Activated CD4-positive, alpha-beta T cell treated with anti-CD3 and anti-CD28 coated beads, Interleukin-2, amount 50 U/mL, for 4 hours (primary cell): ENCODE measurements at regions not wholly inside any gene's neighbourhood (a gene's known extent, or its start where the extent isn't known, plus 50 kb on each side); places are given as distances from the start of the nearest gene placed in this dataset.

Experiments used
- DNase-seq, 2 experiments: peaks; one replicate each; pipeline ENCODE4 v3.0.0-alpha.2; 2020

- DNase-seq = no peak
Observed at GRCh38 chr3:30122359-30122758, 484.0 kb upstream of the TGFBR2 start.

GRCh38 chr3:30123224-30123623, 483.2 kb upstream of the TGFBR2 start:
- DNase-seq = no peak

DNA sequence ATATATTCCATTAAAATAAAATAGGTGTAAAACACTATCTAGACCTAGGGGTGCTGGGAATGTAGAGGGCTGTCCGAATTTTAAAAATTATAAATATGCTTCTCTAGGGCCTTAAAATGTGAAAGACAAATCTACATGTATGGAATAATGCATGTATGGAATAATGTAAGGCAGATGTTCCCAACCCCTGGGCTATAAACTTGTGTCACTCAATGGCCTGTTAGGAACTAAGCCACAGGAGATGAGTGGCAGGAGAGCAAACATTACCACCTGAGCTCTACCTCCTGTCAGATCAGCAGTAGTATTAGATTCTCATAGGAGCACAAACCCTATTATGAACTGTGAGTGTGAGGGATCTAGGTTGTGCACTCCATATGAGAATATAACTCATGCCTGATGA, 482.6 kb upstream of the TGFBR2 start:
- no peak for DNase-seq

GRCh38 chr3:30124435-30125370, 481.7 kb upstream of the TGFBR2 start:
- no peak for DNase-seq

DNA sequence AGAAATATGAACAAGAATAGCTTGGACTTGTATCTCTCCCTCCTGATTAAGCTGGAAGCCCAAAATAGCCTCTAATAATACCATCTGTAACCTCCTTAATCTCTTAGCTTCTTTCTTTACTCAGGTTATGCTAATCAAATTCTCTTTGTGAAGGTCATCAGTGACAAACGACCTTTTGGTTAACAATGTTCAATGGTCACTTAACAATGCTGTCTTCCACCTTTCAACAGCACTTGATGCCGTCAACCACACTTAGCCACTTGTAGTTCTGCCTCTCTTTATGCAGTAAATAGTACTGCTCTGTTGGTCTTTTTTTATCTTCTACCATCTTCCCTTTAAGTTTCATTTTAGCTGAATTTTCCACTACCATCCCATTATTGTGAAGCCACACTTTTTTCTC, 476.6 kb upstream of the TGFBR2 start:
- DNase-seq = no peak

- DNase-seq = no peak
Observed at GRCh38 chr3:30130391-30130790, 476.0 kb upstream of the TGFBR2 start.

GRCh38 chr3:30131191-30131590, 475.2 kb upstream of the TGFBR2 start:
- DNase-seq = no peak

DNA sequence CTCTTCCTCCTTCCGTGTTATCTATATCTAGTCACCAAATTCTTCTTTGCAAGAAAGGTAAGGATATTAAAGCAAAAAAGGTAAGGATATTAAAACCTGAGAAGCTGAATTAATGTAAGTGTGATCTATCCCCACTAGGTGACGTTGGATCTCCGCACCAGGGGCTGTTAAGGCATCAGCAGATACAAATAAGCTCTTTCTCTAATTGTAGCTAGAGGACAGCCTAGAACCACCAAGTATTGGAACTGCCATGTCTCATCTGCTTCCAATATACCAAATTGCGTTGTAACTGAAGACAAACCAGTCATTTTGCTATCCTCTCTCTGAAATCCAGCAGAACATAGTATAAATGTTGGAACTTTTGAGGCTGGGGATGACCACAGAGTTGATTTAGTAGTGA, 471.2 kb upstream of the TGFBR2 start:
- no peak for DNase-seq

DNA sequence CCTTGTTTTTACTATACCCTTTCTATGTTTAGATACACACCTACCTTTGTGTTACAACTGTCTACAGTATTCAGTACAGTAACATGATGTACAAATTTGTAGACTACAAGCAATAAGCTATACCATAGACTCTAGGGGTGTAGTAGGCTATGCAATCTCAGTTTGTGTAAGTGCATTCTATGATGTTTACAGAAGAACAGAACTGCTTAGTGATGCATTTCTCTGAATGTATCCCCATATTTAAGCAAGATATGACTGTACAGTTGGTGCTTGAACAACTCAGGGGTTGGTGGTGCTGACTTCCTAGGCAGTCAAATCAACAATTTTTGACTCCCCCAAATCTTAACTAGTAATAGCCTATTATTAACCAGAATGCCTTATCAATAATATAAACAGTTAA, 467.1 kb upstream of the TGFBR2 start:
- no peak for DNase-seq

DNA sequence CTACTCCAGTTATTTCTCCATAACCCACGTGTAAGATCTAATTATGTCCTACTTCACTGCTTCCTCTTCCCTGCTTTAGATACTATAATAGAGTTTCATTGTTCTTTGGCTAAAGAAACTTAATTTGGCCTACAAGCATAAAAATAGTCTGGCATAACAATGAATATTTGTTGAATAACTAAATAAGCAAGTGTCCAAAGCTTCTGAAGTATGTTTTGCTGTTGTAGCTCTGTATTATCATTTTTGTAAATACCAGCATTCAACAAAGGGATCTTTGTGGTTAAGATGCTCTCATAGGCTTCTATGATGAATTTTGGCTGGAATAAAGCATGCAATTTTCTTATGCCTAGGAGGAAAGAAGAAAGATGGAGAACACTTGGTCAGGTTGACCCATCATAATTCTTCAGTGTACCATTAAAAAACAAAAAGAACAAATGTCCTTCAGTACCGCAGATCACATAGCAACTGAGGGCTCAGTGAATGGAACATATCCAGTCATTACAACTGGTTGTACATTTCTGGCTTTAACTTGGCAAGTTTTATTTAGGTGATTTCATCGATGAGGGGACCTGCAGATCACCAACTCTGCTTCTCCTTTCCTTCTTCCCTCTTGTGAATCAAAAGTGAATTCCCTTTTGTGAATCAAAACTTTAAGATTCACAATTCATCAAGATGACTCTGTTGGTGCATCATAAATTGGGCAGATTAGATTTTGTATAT, 465.9 kb upstream of the TGFBR2 start:
- no peak for DNase-seq

DNA sequence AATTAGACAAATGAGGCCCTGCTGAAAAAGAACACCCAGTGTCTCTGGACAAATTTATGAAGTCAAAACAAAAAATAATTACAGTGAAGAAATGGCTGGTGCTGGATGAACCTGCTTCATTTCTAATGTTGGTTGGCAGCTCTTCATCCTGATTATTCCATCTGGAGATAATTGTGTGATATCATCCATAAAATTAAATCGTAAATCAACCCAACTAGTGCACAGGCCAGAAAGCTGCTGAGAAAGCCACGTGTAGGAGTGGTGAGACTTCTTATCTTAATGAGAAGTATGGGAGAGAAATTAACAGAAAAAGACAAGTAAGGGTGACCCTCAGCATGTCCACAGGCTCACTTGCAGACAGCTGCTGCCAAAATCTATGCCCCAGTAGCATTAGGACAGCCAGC, 465.2 kb upstream of the TGFBR2 start:
- DNase-seq = no peak

- no peak for DNase-seq
Observed at GRCh38 chr3:30141927-30142326, 464.5 kb upstream of the TGFBR2 start.

DNA sequence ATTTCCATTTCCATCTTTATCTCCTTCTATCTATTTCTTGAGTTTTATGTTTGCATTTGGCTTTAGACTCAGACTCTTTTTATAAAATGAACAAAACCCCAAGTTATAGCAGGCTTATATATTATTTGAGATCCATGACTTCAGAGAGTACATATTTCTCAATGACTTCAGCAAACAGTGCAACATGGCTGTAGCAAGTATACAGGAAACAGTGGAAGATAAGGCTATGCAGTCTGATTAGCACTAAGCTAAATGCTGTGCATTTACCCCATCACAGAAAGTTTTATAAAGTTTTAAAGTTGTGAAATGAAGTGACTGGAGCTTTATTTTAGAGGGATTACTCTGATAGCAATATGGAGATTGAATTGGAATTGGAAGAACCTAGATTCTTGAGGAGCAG, 463.5 kb upstream of the TGFBR2 start:
- DNase-seq = no peak

DNA sequence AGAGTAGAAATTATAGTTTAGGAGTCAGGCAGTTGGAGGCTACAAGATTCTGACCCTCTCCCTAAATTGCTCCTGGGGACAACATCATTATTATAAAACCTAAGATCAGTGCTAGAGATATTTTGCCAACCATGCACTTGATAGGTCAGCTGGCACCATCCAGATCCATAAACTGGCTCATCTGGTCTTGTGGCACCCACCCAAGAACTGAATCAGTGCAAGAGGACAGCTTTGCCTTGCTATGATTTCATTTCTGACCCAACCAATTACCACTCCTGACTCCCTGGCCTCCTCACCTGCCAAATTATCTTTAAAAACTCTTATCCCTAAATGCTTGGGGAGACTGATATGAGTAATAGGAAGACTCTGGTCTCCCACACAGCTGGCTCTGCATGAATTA, 461.1 kb upstream of the TGFBR2 start:
- DNase-seq = no peak

- no peak for DNase-seq
Observed at GRCh38 chr3:30146978-30147377, 459.4 kb upstream of the TGFBR2 start.

- no peak for DNase-seq
Observed at GRCh38 chr3:30154853-30155252, 451.5 kb upstream of the TGFBR2 start.

- DNase-seq = no peak
Observed at GRCh38 chr3:30155755-30156154, 450.6 kb upstream of the TGFBR2 start.

DNA sequence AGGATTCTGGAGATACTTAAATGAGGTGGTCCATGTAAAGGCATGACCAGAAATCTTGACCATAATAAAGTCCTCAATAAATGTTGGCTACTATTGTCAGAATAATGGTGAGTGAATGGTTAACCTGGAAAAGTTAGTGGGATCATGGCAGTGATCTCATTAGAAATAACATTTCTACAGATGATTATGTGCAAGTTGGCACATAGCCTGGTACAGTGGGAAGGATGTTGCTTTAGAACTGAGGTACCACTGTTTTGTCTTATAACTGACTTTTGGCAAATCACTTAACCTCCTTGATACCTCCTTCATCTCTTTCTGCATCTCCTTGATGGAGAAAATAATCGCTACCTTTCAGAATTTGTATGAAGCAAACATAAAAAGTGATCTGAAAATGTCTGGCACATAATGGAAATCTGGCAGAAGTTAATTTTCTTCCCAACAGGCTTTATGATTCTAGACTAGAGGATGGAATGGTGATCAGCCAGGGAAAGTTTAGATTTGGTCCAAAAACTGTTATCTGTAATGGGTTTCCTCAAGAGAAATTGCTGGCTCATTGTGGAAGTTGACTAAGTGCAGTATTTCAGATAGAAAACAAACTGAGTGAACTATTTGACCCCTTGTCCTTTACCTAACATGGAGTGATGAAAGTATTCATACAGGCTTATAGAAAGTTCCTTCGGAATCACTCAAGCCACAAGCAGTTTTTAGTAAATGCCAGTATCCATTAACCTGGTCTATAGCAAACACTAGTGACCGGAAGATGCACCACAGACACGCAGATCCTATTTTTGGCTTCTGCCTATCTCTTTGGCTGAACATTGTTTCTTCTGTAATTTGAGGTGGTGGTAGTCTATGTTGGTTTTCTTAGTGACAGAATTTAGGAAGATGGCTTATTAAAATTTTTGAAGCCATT, 449.6 kb upstream of the TGFBR2 start:
- DNase-seq = no peak

GRCh38 chr3:30161375-30161774, 445.0 kb upstream of the TGFBR2 start:
- DNase-seq = no peak

DNA sequence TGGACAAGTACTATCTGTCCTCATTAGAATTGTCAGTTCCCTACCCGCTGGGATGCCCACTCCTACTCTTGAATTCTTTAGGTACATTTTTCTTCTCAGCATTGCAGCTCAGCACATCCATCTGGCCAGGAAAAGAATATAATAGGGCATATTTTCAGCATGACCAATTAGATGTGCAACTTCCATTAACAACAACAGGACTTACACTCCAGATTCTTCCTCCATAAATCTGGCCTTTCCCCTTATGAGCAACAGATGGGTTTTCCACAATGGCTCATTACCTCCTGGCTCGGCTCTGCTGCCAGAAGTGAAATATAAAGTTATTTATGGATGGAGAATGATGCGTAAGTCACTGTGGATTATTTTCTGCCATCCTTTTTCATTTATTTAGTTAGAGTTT, 443.8 kb upstream of the TGFBR2 start:
- DNase-seq = no peak

DNA sequence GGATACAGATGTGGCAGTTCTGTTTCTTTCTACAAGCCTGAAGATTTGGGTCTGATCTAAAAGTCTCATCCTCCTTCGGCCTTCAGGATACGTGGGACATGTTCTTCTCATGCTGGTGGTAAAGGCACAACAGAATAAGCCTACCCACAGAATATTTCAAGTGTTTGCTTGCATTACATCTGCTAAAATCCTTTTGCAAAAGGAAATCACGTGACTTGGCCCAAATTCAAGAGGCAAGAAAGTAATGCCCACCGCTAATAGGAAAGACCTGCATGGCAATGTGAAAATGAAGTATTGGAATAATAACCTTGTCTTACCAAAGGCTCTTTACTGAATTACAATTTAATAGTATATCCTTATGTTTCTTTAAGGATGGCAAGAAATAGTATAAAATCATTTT, 439.9 kb upstream of the TGFBR2 start:
- no peak for DNase-seq

- DNase-seq = no peak
Observed at GRCh38 chr3:30167541-30168011, 438.8 kb upstream of the TGFBR2 start.

DNA sequence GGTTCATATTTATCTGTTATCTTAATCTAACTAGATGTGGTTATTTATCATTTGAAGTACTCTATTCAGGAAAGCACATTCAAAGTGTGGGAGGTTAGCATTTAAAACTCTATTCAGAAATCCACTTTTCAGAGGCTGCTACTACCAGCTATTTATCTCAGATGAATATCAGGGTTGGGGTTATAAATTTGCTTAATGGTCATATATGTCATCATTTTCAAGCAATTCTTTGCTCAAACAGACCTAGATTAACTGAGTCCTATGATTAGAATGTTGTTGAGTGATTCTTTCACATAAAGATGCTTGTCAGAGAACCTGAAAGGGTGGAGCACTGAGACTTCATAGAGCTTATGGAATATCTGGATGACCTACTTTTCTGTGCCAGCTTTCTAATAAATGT, 436.9 kb upstream of the TGFBR2 start:
- DNase-seq = no peak
